Endothelial cell of umbilical vein (primary cell): ENCODE measurements at regions not wholly inside any gene's neighbourhood (a gene's known extent, or its start where the extent isn't known, plus 50 kb on each side); places are given as distances from the start of the nearest gene placed in this dataset.

Source experiments
- BruUV-seq: library from RNA; stranded (reverse); fragments of 400-500 nt; replicated peaks from 2 replicates; lab custom pipeline; 2021; lab: Mats Ljungman, UMichigan
- CTCF ChIA-PET: fragments of 300-600, 350-600 bp; sonication (Branson Sonifier 250); formaldehyde crosslinking; loops from one replicate; lab custom pipeline; 2021; ENCODE audit warnings: antibody characterized with exemption, inconsistent platforms; lab: Charles Lee
- POLR2A ChIA-PET: fragments of 300-600, 350-600 bp; sonication (Branson Sonifier 250); formaldehyde crosslinking; loops from one replicate; lab custom pipeline; 2021; ENCODE audit warnings: antibody characterized with exemption, inconsistent platforms; lab: Charles Lee
- DNase-seq: peaks from one replicate; pipeline ENCODE4 v3.0.0-alpha.2; 2011; ENCODE audit warnings: low read depth, low spot score
- FAIRE-seq: peaks from 2 replicates; lab custom pipeline; 2011; peaks lifted over from hg19 to GRCh38; lab: Jason Lieb, UNC
- H2AFZ ChIP-seq: 2 replicates; pipeline ENCODE4 v1.6.0; 2012; ENCODE audit warnings: low read depth, low read length, control low read depth, inconsistent platforms
- H3K27ac ChIP-seq: 2 replicates; pipeline ENCODE4 v1.5.1; 2011; ENCODE audit warnings: low read depth, mild to moderate bottlenecking, control low read depth, low read length, moderate library complexity; ENCODE audit not compliant: insufficient read depth
- H3K27me3 ChIP-seq, 2 experiments: 2 replicates each; pipeline versions ENCODE4 v1.6.0 to v1.6.1; 2011; ENCODE audit warnings: low read length in 2 of 2, mixed read lengths in 1 of 2; ENCODE audit not compliant: control insufficient read depth in 2 of 2, insufficient read depth in 2 of 2
- H3K36me3 ChIP-seq, 2 experiments: 2 replicates in 1 of 2; 3 replicates in 1 of 2; pipeline ENCODE4 v1.5.1; 2011; ENCODE audit warnings: low read length in 2 of 2, mild to moderate bottlenecking in 1 of 2, moderate library complexity in 1 of 2; ENCODE audit not compliant: control insufficient read depth in 2 of 2, insufficient read depth in 2 of 2; ENCODE audit errors: extremely low read depth in 1 of 2
- H3K4me1 ChIP-seq: 3 replicates; pipeline ENCODE4 v1.5.1; 2011; ENCODE audit warnings: mild to moderate bottlenecking, low read length; ENCODE audit not compliant: control insufficient read depth, insufficient read depth; ENCODE audit errors: extremely low read depth
- H3K4me2 ChIP-seq: 2 replicates; pipeline ENCODE4 v1.6.1; 2011; ENCODE audit warnings: low read length, control low read depth, mixed read lengths; ENCODE audit not compliant: insufficient read depth
- H3K4me3 ChIP-seq, 3 experiments: fragments of 200-600 bp in 1 of 3; sonication (generic), shearing (Covaris generic) in 1 of 3; replicated peaks in 1 of 3; 2 replicates each; pipeline ENCODE4 v1.5.1; 2011 to 2016; ENCODE audit warnings: control low read depth in 3 of 3, low read length in 3 of 3, mild to moderate bottlenecking in 2 of 3, inconsistent platforms in 1 of 3, low read depth in 1 of 3, moderate library complexity in 1 of 3; ENCODE audit not compliant: insufficient read depth in 1 of 3
- H3K79me2 ChIP-seq: 2 replicates; pipeline ENCODE4 v1.6.0; 2012; ENCODE audit warnings: low read length, inconsistent platforms; ENCODE audit not compliant: control insufficient read depth, insufficient read depth
- H3K9ac ChIP-seq: replicated peaks from 2 replicates; pipeline ENCODE3; 2011; ENCODE audit warnings: low read length, control low read depth; ENCODE audit not compliant: insufficient read depth; ENCODE audit errors: extremely low read depth
- H3K9me1 ChIP-seq: replicated peaks from 3 replicates; pipeline ENCODE4 v1.6.0; 2011; ENCODE audit warnings: mild to moderate bottlenecking, low read length; ENCODE audit not compliant: control insufficient read depth, insufficient read depth; ENCODE audit errors: extremely low read depth
- H3K9me3 ChIP-seq: replicated peaks from 2 replicates; pipeline ENCODE4 v1.5.1; 2012; ENCODE audit warnings: low read length, inconsistent platforms; ENCODE audit not compliant: control insufficient read depth, insufficient read depth
- H4K20me1 ChIP-seq: replicated peaks from 2 replicates; pipeline ENCODE3; 2011; ENCODE audit warnings: mild to moderate bottlenecking, low read length; ENCODE audit not compliant: control insufficient read depth, insufficient read depth; ENCODE audit errors: extremely low read depth
- FOS ChIP-seq: IDR thresholded peaks from 2 replicates; pipeline ENCODE4 v1.6.1; 2011; ENCODE audit warnings: mild to moderate bottlenecking, low read length, moderate library complexity, borderline replicate concordance; ENCODE audit not compliant: insufficient read depth
- GATA2 ChIP-seq: IDR thresholded peaks from 2 replicates; pipeline ENCODE4 v1.7.0; 2011; ENCODE audit warnings: low read depth, mild to moderate bottlenecking, moderate library complexity, mixed read lengths, low read length; ENCODE audit not compliant: insufficient read length, insufficient read depth
- MAX ChIP-seq: IDR thresholded peaks from 2 replicates; pipeline ENCODE4 v1.6.1; 2011; ENCODE audit not compliant: insufficient read depth, insufficient read length
- POLR2A ChIP-seq: IDR thresholded peaks from 2 replicates; pipeline ENCODE4 v1.6.1; 2012; ENCODE audit warnings: low read depth, mild to moderate bottlenecking, control low read depth, low read length
- POLR2AphosphoS5 ChIP-seq: IDR thresholded peaks from 2 replicates; pipeline ENCODE4 v1.6.1; 2012; ENCODE audit warnings: low read depth, mild to moderate bottlenecking, control low read depth, low read length, moderate library complexity; ENCODE audit not compliant: insufficient read depth
- dilution Hi-C: fragments of 300-500 bp; cut with MboI; formaldehyde crosslinking; loops from one replicate; pipeline ENCODE4 v1.15.0; 2019; ENCODE audit warnings: low sequenced_read_pairs; ENCODE audit not compliant: extremely low pct_ligation_motif_present
- intact Hi-C: fragments of 100-400 bp; cut with micrococcal nuclease; formaldehyde crosslinking; loops from one replicate; pipeline ENCODE4 v1.10.0; 2022
- TF ChIP-seq, protein P1 (sequence below), 2 donors: IDR thresholded peaks; 1 replicate in 1 of 2; 2 replicates in 1 of 2; pipeline ENCODE4 v1.5.1; 2011; ENCODE audit warnings: low read length in 2 of 2, mild to moderate bottlenecking in 2 of 2, moderate library complexity in 2 of 2, control low read depth in 1 of 2, inconsistent platforms in 1 of 2, low read depth in 1 of 2; ENCODE audit not compliant: insufficient read depth in 1 of 2; ENCODE audit errors: extremely low read depth in 1 of 2

DNA sequence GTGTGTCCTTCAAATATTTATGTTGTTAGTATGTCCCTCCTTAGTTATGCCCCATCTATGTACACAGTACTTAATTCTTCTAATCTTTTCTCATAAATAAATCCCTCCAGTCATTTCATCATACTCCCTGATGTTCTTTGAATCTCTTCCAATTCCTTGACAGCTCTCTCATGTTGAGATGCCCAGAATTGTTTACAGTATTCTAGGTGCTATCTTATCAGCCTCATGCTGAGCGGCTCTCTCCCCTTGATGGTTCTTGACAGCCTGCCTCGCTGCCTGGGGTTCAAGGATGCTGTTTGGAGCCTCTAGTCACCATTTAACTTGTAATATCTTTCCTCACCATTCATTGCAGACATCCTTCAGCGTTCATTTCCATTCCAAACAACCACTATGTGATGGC is 799.2 kb downstream of the BRINP1 start:
- H3K79me2 ChIP-seq, result no peaks in the 10 kb centered on the region
- dilution Hi-C loops (no loop called here), intact Hi-C loops (no loop called here)
- no peak overlapping the region for H3K4me2 ChIP-seq
- no TSS peak for BruUV-seq
- no peak for DNase-seq
- no peak overlapping the region for H3K4me3 ChIP-seq
- H3K9ac ChIP-seq, result no peak overlapping the region
- no peak overlapping the region for H3K27ac ChIP-seq
- FAIRE-seq, result no peak
- H4K20me1 ChIP-seq, result no peaks in the 10 kb centered on the region
- ChIA-PET CTCF (no interaction called here), POLR2A (no interaction called here)
- no peaks in the 10 kb centered on the region for H3K9me3 ChIP-seq
- TF ChIP-seq POLR2AphosphoS5 (no peak), GATA2 (no peak), MAX (no peak), POLR2A (no peak), FOS (no peak)
- TF ChIP-seq, protein P1, sequence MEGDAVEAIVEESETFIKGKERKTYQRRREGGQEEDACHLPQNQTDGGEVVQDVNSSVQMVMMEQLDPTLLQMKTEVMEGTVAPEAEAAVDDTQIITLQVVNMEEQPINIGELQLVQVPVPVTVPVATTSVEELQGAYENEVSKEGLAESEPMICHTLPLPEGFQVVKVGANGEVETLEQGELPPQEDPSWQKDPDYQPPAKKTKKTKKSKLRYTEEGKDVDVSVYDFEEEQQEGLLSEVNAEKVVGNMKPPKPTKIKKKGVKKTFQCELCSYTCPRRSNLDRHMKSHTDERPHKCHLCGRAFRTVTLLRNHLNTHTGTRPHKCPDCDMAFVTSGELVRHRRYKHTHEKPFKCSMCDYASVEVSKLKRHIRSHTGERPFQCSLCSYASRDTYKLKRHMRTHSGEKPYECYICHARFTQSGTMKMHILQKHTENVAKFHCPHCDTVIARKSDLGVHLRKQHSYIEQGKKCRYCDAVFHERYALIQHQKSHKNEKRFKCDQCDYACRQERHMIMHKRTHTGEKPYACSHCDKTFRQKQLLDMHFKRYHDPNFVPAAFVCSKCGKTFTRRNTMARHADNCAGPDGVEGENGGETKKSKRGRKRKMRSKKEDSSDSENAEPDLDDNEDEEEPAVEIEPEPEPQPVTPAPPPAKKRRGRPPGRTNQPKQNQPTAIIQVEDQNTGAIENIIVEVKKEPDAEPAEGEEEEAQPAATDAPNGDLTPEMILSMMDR (IDR thresholded peaks at IDR 0.05; ENCODE audit: extremely low read depth in 1 of 2, insufficient read depth in 1 of 2, low read depth in 1 of 2, low read length in 2 of 2), result no peak
- H2AFZ ChIP-seq, result no peak overlapping the region
- no peaks in the 10 kb centered on the region for H3K4me1 ChIP-seq
- H3K36me3 ChIP-seq, result no peaks in the 10 kb centered on the region
- no peaks in the 10 kb centered on the region for H3K9me1 ChIP-seq
- peaks cover 0 to 2% of the 10 kb centered on the region in 2 experiments for H3K27me3 ChIP-seq
